Motor neuron (in vitro differentiated cells): ENCODE measurements at regions not wholly inside any gene's neighbourhood (a gene's known extent, or its start where the extent isn't known, plus 50 kb on each side); places are given as distances from the start of the nearest gene placed in this dataset.

ENCODE experiments used
- ATAC-seq, 8 experiments: fragments of 200-7000 bp; cut with Tn5 transposase; replicated peaks in 6 of 8; 2 replicates each; pipeline ENCODE4 v1.8.0; 2021; ENCODE audit warnings: mild to moderate bottlenecking in 8 of 8, moderate library complexity in 8 of 8
- H3K27ac ChIP-seq, 2 donors: fragments of 250-450 bp; sonication (Bioruptor Pico); 2 replicates each; pipeline ENCODE4 v1.9.0; 2021; ENCODE audit warnings: antibody characterized with exemption in 2 of 2, mild to moderate bottlenecking in 2 of 2, moderate library complexity in 1 of 2
- H3K4me1 ChIP-seq, 2 donors: fragments of 250-450 bp; sonication (Bioruptor Pico); replicated peaks in 1 of 2; 2 replicates each; pipeline ENCODE4 v1.6.1; 2021; ENCODE audit warnings: antibody characterized with exemption in 2 of 2, mild to moderate bottlenecking in 2 of 2, moderate library complexity in 1 of 2
- H3K4me3 ChIP-seq, 5 donors: fragments of 250-450 bp; sonication (Bioruptor Pico); 2 replicates each; pipeline ENCODE4 v1.9.0; 2021; ENCODE audit warnings: antibody characterized with exemption in 5 of 5, mild to moderate bottlenecking in 5 of 5, moderate library complexity in 4 of 5
- WGBS, 10 experiments: fragments of 450-650 bp; shearing (Covaris generic); methylation state at CpG; one replicate each; pipeline ENCODE4 v1.0.0; 2022; 5-methylcytosine and 5-hydroxymethylcytosine counted together
- in situ Hi-C, 9 experiments: fragments of 400-800 bp; cut with MboI; loops; one replicate each; pipeline ENCODE4 v1.15.0; 2021; ENCODE audit warnings: low sequenced_read_pairs in 9 of 9, low pct_unique_long_range_greater_than_20kb in 2 of 9; ENCODE audit not compliant: unreplicated experiment in 9 of 9

DNA sequence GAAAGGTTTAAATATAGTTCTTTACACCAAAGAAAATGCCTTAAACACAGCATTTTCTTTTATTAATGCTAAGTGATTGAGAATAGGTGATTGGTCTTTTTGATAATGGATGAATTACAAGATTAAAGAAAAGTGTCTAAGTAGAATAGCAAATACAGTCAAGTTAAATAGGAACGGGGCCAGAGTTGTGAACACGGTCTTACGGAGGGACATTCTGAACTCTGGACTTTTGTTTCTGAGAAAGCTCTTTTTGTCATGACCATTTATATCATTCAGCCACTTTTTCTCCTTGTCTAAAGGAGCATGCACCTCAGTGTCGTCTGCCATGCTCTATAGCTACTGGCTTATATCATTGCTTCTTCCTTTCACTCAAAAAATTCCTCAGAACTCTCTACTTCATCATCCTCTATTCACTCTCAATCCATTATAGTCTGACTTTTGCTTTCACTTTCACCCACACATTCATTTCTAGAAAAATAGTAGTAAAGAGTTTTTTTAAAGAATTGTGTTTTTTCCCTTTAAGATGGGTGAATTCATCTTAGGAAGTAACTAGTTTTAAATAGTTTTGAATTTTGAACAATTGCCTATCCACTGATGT lies 263.0 kb upstream of the FBXL7 start:
- WGBS, 10 experiments: 42 to 93% (median 67%) methylated on average over 1 to 4 of the region's 4 CpGs
- Histone ChIP-seq H3K4me3 (no peak overlapping the region), H3K4me1 (no peaks in the 10 kb centered on the region), H3K27ac (no peak overlapping the region)
- ATAC-seq: no peak
- in situ Hi-C loops: no loop called here

DNA sequence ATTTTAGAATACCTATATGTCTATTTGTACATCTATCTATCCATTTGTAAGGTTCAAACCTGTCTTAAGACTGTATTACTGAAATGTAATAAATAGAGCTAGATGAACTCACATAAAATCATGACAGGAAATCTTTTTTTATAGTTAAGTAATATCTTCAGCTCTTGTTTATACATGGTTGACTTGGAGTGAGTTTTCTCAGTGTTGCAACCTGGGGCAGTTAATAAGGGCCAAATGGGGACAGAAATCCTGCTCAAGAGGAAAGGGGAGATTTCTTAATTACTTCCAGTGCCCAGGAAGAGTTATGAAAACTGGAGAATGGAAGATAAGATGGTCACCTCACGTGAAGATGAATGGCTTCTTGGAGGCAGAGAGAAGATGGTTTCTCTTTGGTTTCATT lies 265.1 kb upstream of the FBXL7 start:
- no peak for ATAC-seq
- in situ Hi-C loops: no loop called here
- WGBS, 10 experiments: 40 to 86% (median 80%) methylated on average over 1 of the region's 1 CpG; no CpG with 5 or more reads in 3 of the 10 experiments
- no peaks in the 10 kb centered on the region for H3K4me1 ChIP-seq
- H3K4me3 ChIP-seq: no peak overlapping the region
- H3K27ac ChIP-seq: no peak overlapping the region

DNA sequence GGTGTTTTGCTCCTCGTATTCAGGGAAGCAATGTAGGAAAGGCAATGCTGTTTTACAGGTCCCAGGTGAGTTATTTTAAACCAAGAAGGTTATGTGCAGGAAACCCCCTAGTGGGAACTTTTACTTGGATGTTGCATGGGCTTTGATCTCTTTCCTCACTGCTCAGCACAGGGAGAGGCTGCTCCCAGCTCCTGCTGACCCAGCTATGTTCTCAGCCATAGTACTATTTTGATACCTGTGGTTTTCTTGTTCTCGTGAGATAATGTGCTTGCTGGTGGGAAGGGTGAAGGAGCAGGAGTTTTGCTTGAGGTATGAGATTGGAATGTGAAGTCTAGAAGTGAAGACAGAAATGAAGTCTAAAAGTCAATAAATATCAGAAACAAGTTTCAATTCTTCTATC lies 265.6 kb upstream of the FBXL7 start:
- Histone ChIP-seq H3K4me1 (no peaks in the 10 kb centered on the region), H3K4me3 (no peak overlapping the region), H3K27ac (no peak overlapping the region)
- 0 to 63% (median 40%) methylated on average over 1 to 2 of the region's 2 CpGs; no CpG with 5 or more reads in 1 of the 10 experiments for WGBS, 10 experiments
- ATAC-seq: no peak
- in situ Hi-C loops: no loop called here

DNA sequence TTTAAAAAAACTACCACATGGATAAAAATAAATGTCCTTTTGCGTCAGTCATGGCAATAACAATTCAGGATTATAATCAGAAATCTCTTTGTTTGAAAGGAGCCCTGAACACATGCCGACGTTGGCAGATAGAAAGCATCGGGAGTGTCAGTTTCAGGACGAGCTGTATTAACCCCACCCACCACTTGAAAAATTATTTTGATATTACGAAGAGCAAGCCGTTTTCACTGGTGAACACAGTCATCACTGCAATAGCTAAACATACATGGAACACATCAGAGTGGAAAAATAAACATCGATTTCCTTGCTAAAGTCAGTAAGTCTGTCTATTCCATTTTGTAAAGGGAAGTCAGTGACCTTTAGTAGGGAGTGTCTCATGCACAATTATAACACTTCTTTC lies 266.4 kb upstream of the FBXL7 start:
- Histone ChIP-seq H3K4me1 (no peaks in the 10 kb centered on the region), H3K4me3 (no peak overlapping the region), H3K27ac (no peak overlapping the region)
- in situ Hi-C loops: no loop called here
- ATAC-seq: no peak
- 3 to 85% (median 79%) methylated on average over 1 to 7 of the region's 8 CpGs; no CpG with 5 or more reads in 1 of the 10 experiments for WGBS, 10 experiments

DNA sequence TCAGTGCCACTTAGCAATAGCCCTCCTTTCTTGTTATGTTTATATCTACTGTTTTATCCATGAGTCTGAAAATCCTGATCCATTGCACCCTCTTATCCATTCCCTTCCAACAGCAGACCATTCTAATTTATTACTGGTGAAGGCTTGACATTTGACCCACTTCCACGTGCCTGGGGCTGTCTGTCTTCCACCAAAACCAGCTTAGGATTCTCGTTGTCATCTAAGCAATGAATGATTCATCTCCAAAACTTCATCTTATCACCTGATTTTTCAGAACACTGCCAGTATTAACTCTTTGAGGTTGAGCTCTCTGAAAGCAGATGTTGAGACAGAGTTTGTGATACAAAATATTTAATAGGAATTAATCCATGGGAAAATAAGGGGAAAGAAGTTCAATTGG lies 277.8 kb upstream of the FBXL7 start:
- no peak for ATAC-seq
- no peak overlapping the region for H3K4me3 ChIP-seq
- H3K4me1 ChIP-seq: peaks cover 4 to 10% of the 10 kb centered on the region in 2 donors
- H3K27ac ChIP-seq: no peak overlapping the region
- in situ Hi-C loops: no loop called here
- WGBS, 10 experiments: 0 to 61% (median 20%) methylated on average over 1 to 2 of the region's 2 CpGs; no CpG with 5 or more reads in 2 of the 10 experiments

DNA sequence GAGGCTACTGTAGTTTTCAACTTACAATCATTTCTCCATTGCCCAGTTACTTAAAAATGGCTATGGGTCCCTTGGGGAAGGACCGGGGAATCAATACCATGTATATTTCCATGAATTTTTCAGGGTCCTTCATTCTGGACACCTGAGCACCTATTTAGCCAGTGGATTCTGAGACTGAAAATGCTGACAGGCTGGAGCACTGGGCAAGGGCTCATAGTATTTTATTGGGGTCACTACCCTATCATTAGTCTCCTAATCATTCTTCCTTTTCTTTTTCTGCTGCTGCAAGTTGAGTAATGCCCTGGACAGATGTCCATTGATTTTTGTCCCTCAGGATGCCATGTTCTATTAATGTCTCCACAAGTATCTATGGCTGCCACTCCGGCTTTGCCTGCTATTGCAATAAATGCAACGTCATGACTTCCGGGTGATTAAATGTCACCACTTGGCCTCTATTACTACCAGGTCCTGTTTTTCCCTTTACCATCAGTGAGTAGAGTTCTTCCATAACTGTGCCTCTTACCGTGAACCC lies 279.3 kb upstream of the FBXL7 start:
- in situ Hi-C loops: no loop called here
- Histone ChIP-seq H3K27ac (no peak overlapping the region), H3K4me1 (peaks cover 4 to 10% of the 10 kb centered on the region in 2 donors), H3K4me3 (no peak overlapping the region)
- WGBS, 10 experiments: 33 to 90% (median 53%) methylated on average over 1 to 4 of the region's 5 CpGs; no CpG with 5 or more reads in 1 of the 10 experiments
- peak in 3 of 8 experiments; percentile 59 to 77 (median 61) for ATAC-seq

DNA sequence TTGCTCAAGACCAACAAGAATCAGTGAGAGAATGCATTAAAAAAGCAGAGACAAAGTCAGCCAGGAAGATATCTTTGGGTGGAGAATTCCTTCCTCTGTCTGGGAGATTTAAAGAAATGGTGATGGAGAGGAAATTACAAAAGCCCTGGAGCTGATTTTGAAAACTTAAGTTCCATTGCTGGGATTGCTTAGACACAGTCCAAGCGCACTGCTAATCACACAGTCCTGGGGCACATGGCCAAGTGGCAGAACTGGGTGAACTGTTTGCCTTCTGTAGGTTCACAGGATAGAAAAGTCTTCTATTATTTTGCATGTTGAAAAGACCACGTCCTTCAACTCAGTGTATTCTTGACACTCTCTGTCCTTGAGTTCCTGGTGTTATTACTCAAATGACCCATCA lies 284.9 kb upstream of the FBXL7 start:
- H3K4me3 ChIP-seq: no peak overlapping the region
- 0 to 100% (median 75%) methylated on average over 1 to 2 of the region's 2 CpGs; no CpG with 5 or more reads in 2 of the 10 experiments for WGBS, 10 experiments
- H3K27ac ChIP-seq: no peak overlapping the region
- ATAC-seq: peak in 2 of 8 experiments; percentile 67 to 96
- H3K4me1 ChIP-seq: peaks cover 0 to 7% of the 10 kb centered on the region in 2 donors
- in situ Hi-C loops: no loop called here

DNA sequence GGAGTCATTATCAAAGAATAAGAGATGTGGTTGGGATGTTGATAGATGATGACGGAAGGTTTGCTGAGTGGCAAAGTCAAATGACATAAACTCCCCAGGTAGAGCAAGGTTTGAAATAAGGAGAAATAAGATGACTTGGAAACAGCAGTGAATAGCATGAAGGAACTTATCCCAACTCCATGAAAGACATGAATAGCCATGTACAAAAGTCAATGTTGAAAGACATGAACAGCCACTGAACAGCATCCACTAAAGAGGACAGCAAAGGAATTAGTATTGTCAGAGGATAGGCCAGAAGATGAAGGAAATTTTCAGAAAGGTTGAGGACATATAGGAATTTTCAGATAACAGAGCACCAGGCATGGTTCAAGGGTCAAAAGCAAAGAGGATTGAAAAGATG lies 286.0 kb upstream of the FBXL7 start:
- in situ Hi-C loops: no loop called here
- no peak for ATAC-seq
- Histone ChIP-seq H3K27ac (no peak overlapping the region), H3K4me3 (no peak overlapping the region), H3K4me1 (peaks cover 0 to 7% of the 10 kb centered on the region in 2 donors)
- 85 to 100% (median 100%) methylated on average over 1 of the region's 1 CpG; no CpG with 5 or more reads in 2 of the 10 experiments for WGBS, 10 experiments

DNA sequence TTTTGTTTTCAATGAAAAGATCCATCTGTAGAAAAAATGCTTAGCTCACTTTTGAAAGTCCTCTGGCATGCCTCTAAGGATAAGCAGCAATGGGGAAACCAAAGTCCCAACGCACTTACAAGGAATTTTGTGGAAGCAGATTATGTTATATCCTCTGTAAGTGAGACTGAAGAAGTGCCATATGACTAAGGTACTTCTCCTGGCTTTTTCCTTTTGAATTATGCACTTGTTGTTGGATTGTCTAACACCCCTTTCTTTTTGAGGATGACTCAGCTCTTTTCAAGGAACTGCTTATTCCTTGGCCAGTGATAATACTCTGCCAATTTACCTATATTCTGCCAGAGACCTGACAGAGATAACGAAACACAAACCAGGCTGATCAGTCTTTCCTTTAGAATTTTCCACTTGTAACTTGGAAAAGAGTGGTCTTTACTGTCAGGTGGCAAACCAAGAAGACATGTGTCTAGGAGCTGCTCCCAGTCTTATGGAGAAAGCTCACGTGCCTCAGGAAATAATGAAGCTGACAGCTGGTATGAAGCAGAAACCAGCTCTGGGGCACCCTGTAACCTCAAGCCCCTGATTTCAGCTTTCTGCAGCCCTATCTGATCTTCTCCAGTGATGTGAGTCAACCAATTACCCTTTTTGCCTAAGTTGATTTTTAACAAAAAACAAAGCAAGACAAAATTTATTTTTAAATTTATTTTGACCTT lies 290.8 kb upstream of the FBXL7 start:
- peak in 1 of 8 experiments; percentile 24 for ATAC-seq
- WGBS, 10 experiments: 7 to 100% (median 83%) methylated on average over 1 to 3 of the region's 3 CpGs; no CpG with 5 or more reads in 2 of the 10 experiments
- no peak overlapping the region for H3K4me3 ChIP-seq
- no peaks in the 10 kb centered on the region for H3K4me1 ChIP-seq
- in situ Hi-C loops: no loop called here
- no peak overlapping the region for H3K27ac ChIP-seq

DNA sequence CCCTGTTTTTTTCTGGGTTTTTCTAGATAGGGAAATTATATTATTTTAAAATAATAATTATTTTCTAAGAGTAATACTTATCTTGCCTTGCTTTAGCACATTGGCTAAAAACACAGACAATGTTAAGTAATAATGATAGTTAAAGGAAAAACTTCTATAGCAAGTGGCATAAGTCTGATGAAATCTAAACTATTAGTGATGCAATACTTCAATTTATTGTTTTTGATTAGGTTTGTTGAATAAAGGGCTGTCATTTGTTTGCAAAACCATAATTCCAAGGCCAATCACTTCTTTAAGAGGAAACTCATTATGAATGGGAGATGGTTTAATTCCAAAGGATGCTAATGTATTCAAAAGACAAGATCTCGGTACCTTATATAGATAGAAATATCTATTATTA lies 293.8 kb upstream of the FBXL7 start:
- Histone ChIP-seq H3K27ac (no peak overlapping the region), H3K4me1 (no peaks in the 10 kb centered on the region), H3K4me3 (no peak overlapping the region)
- in situ Hi-C loops: no loop called here
- no peak for ATAC-seq
- WGBS, 10 experiments: 50 to 100% (median 100%) methylated on average over 1 of the region's 1 CpG; no CpG with 5 or more reads in 3 of the 10 experiments

DNA sequence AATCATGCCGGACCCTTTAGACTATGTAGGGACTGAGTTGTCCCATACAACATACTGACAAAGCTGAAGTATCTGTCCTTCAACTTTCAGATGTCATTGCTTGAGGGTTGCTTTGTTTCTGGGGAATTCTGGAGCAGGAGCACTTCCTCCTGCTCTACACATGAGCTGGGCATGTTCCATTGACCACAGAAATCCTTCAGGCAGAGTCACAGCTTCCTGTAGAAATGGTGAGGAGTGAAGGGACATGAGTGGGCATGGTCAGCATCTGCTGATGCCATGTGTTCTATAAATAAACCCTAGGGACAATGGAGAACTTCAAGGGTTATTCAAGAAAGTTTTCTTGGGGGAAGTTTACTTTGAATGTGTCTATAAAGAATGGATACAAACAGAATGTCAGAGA lies 296.6 kb upstream of the FBXL7 start:
- in situ Hi-C loops: no loop called here
- Histone ChIP-seq H3K27ac (no peak overlapping the region), H3K4me1 (no peaks in the 10 kb centered on the region), H3K4me3 (no peak overlapping the region)
- ATAC-seq: no peak
- WGBS, 10 experiments: 43 to 100% (median 89%) methylated on average over 1 of the region's 1 CpG; no CpG with 5 or more reads in 4 of the 10 experiments

DNA sequence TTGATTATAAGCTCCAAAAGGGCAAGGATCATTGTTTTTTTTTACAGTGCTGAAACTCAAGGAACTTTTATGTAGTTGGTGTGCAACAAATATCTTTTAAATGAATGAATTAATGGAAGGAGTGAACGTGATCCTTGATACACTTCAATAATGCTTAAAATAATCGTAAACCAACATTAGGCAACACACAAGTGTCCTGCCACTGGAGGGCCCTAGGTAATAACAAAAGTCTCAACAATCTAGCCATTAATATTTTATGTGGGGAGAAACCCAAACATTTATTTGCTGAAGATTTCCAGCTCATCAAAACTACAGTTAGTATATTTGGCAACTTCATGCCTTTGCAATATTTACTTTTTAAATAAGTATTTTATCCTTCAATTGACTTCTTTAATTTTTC lies 309.0 kb upstream of the FBXL7 start:
- Histone ChIP-seq H3K4me3 (no peak overlapping the region), H3K27ac (no peak overlapping the region), H3K4me1 (no peaks in the 10 kb centered on the region)
- no peak for ATAC-seq
- in situ Hi-C loops: no loop called here
- WGBS, 10 experiments: 0 to 86% (median 35%) methylated on average over 1 to 2 of the region's 2 CpGs; no CpG with 5 or more reads in 2 of the 10 experiments

DNA sequence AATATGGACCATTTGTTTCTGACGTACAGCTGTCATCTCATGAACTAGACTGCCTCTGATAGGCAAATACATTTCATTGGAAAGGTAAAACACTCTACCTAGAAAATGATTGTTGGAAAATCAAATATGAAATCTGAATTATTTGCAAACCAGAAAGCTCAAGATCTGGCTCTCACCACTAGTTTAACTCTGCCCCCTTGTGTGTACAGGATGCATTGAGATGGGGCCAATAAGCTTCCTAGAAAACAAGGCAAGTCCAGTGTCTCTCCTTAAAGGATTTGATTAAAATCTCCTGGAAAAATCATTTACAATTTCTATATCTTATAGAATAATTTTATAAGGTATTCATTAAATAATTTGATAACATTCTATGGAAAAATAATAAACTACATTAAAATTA lies 311.9 kb upstream of the ANKH start:
- ATAC-seq: no peak
- 0 to 100% (median 89%) methylated on average over 1 of the region's 1 CpG; no CpG with 5 or more reads in 2 of the 10 experiments for WGBS, 10 experiments
- no peak overlapping the region for H3K4me3 ChIP-seq
- H3K27ac ChIP-seq: no peak overlapping the region
- no peaks in the 10 kb centered on the region for H3K4me1 ChIP-seq
- in situ Hi-C loops: no loop called here
